ENCODE measurements at regions not wholly inside any gene's neighbourhood (a gene's known extent, or its start where the extent isn't known, plus 50 kb on each side); places are given as distances from the start of the nearest gene placed in this dataset.
"Not testable (repeated sequence)": the region's sequence is repeated elsewhere in the genome, so short reads cannot be mapped to it uniquely, and the experiment has no call there.

DNA sequence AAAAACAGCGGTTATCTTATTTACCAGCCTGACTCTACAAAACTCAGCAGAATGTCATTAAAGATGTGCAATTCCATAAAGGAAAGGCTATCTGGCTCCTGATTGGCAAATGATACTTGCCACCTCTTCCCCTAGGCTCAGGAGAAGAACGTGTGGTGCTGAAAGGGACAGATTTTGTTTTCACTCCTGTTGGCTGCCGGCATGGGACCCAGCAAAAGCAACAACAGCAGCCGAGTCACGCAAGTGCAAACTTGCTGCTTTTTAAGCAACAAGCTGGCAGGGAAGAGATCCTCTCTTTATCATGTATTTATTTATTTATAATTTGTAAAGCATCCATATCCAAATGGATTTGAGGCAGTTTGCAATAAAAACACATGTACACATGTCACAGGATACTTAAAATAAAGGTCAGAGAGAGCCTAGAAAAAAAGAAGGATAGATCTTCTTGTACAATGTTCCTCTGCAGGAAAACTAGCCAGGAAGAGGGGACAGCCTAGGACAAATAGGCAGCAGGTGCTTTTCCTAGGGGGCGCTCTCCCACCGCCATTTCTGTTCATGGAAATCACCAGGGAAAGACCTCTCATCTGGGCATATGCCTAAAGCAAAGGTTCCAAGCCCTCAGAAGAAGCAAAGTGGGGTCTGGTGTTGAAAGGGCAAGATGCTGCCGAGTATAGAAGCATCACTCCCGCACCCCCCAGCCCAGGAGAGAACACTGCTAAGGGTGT is 799.3 kb downstream of the BCL11A start:
- H3K4me3 ChIP-seq (ENCODE audit: low read depth, low read length, poor library complexity, severe bottlenecking) = no peak overlapping the region
- H3K27me3 ChIP-seq (ENCODE audit: insufficient read depth, low read length) = no peaks in the 10 kb centered on the region
- H3K27ac ChIP-seq (ENCODE audit: low read depth, low read length, poor library complexity, severe bottlenecking) = no peak overlapping the region
- TF ChIP-seq, protein P1, sequence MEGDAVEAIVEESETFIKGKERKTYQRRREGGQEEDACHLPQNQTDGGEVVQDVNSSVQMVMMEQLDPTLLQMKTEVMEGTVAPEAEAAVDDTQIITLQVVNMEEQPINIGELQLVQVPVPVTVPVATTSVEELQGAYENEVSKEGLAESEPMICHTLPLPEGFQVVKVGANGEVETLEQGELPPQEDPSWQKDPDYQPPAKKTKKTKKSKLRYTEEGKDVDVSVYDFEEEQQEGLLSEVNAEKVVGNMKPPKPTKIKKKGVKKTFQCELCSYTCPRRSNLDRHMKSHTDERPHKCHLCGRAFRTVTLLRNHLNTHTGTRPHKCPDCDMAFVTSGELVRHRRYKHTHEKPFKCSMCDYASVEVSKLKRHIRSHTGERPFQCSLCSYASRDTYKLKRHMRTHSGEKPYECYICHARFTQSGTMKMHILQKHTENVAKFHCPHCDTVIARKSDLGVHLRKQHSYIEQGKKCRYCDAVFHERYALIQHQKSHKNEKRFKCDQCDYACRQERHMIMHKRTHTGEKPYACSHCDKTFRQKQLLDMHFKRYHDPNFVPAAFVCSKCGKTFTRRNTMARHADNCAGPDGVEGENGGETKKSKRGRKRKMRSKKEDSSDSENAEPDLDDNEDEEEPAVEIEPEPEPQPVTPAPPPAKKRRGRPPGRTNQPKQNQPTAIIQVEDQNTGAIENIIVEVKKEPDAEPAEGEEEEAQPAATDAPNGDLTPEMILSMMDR (IDR thresholded peaks at IDR 0.05; ENCODE audit: low read length) = peak; percentile 45; the same call in 1 of the 2 replicates
- no peak for TF ChIP-seq EZH2 (IDR thresholded peaks at IDR 0.05; ENCODE audit: borderline replicate concordance, low read length)
- no peaks in the 10 kb centered on the region for H3K9me3 ChIP-seq (ENCODE audit: low read length)
- H3K36me3 ChIP-seq (ENCODE audit: insufficient read depth, low read length) = no peaks in the 10 kb centered on the region
- H3K4me2 ChIP-seq (ENCODE audit: low read length) = no peak overlapping the region
- H2AFZ ChIP-seq (ENCODE audit: low read length) = no peak overlapping the region
- no peaks in the 10 kb centered on the region for H3K79me2 ChIP-seq (ENCODE audit: insufficient read depth, low read length)
- no peaks in the 10 kb centered on the region for H3K4me1 ChIP-seq (ENCODE audit: insufficient read depth, low read length, severe bottlenecking)
- no peaks in the 10 kb centered on the region for H3K9me2 ChIP-seq (ENCODE audit: low read depth, low read length)
- no peak overlapping the region for H3K9ac ChIP-seq (ENCODE audit: low read length)
- H4K20me1 ChIP-seq (ENCODE audit: insufficient read depth, low read length) = no peaks in the 10 kb centered on the region
- no peaks in the 10 kb centered on the region for H3F3A ChIP-seq (ENCODE audit: insufficient read depth, low read length)

DNA sequence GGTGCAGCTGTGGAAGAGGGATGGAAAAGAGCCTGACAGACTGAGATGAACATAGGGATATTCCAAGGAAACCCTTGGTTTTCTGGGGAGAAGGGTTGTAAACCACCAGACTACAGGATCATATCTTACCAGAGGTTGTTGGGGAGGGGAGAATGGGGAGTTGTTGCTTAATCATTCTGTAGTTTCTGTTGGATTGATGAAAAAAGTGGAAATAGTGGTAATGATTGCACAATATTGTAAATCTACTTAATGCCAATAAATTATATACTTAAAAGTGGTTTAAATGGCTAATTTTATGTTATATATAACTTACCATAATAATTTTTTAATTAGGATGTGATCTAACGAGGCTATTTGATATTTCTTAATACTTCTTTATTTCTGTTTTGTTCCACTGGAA is 800.9 kb downstream of the BCL11A start:
- Histone ChIP-seq H3K36me3 (ENCODE audit: insufficient read depth, low read length) (no peaks in the 10 kb centered on the region), H3K4me2 (ENCODE audit: low read length) (no peak overlapping the region), H3K9ac (ENCODE audit: low read length) (no peak overlapping the region), H3K9me2 (ENCODE audit: low read depth, low read length) (no peaks in the 10 kb centered on the region), H3K27me3 (ENCODE audit: insufficient read depth, low read length) (no peaks in the 10 kb centered on the region), H3K9me3 (ENCODE audit: low read length) (no peaks in the 10 kb centered on the region), H2AFZ (ENCODE audit: low read length) (no peak overlapping the region), H3F3A (ENCODE audit: insufficient read depth, low read length) (no peaks in the 10 kb centered on the region), H3K4me3 (ENCODE audit: low read depth, low read length, poor library complexity, severe bottlenecking) (no peak overlapping the region), H3K27ac (ENCODE audit: low read depth, low read length, poor library complexity, severe bottlenecking) (no peak overlapping the region), H4K20me1 (ENCODE audit: insufficient read depth, low read length) (no peaks in the 10 kb centered on the region), H3K79me2 (ENCODE audit: insufficient read depth, low read length) (no peaks in the 10 kb centered on the region), H3K4me1 (ENCODE audit: insufficient read depth, low read length, severe bottlenecking) (no peaks in the 10 kb centered on the region)
- TF ChIP-seq EZH2 (IDR thresholded peaks at IDR 0.05; ENCODE audit: borderline replicate concordance, low read length) = no peak
- TF ChIP-seq, protein P1 (IDR thresholded peaks at IDR 0.05; ENCODE audit: low read length) = no peak

DNA sequence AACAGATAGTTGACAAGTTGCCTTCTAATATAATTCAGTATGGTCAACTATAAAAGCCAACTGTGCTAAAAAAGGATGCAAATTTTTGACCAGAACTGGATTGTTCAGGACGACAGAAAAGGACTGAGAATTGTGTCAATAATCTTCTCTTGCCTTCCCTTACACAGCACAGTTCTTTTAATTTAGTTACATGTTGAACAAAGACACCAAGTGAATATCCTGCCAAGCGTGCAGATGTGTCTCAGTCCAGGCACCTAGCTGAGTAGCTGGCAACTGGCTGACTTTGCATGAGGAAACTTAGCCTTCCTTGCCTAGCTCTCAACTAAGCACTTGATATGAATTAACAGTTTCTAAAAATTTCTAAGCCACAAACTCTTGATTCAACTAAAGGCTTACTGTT is 801.4 kb downstream of the BCL11A start:
- H3K9me2 ChIP-seq (ENCODE audit: low read depth, low read length) = no peaks in the 10 kb centered on the region
- H3K9me3 ChIP-seq (ENCODE audit: low read length) = no peaks in the 10 kb centered on the region
- no peaks in the 10 kb centered on the region for H3K27me3 ChIP-seq (ENCODE audit: insufficient read depth, low read length)
- no peaks in the 10 kb centered on the region for H3K36me3 ChIP-seq (ENCODE audit: insufficient read depth, low read length)
- no peak overlapping the region for H3K27ac ChIP-seq (ENCODE audit: low read depth, low read length, poor library complexity, severe bottlenecking)
- no peak overlapping the region for H3K4me3 ChIP-seq (ENCODE audit: low read depth, low read length, poor library complexity, severe bottlenecking)
- TF ChIP-seq, protein P1 (IDR thresholded peaks at IDR 0.05; ENCODE audit: low read length) = no peak
- no peak for TF ChIP-seq EZH2 (IDR thresholded peaks at IDR 0.05; ENCODE audit: borderline replicate concordance, low read length)
- no peaks in the 10 kb centered on the region for H3F3A ChIP-seq (ENCODE audit: insufficient read depth, low read length)
- no peaks in the 10 kb centered on the region for H3K79me2 ChIP-seq (ENCODE audit: insufficient read depth, low read length)
- no peak overlapping the region for H2AFZ ChIP-seq (ENCODE audit: low read length)
- no peaks in the 10 kb centered on the region for H3K4me1 ChIP-seq (ENCODE audit: insufficient read depth, low read length, severe bottlenecking)
- H4K20me1 ChIP-seq (ENCODE audit: insufficient read depth, low read length) = no peaks in the 10 kb centered on the region
- H3K9ac ChIP-seq (ENCODE audit: low read length) = no peak overlapping the region
- no peak overlapping the region for H3K4me2 ChIP-seq (ENCODE audit: low read length)

DNA sequence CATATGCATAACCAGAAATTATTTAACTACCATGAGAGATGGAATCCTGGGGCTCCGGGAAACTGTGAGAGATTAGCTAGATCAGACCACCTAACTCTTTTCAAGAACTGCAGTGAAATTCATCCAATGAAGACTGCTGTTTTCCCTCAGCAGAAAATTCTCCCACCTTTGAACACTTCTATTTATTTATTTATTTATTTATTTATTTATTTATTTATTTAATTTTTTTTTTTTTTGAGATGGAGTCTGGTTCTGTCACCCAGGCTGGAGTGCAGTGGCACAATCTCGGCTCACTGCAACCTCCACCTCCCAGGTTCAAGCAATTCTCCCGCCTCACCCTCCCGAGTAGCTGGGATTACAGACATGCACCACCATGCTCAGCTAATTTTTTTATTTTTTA is 802.2 kb downstream of the BCL11A start:
- not testable (repeated sequence) for H3K27ac ChIP-seq (ENCODE audit: low read depth, low read length, poor library complexity, severe bottlenecking); H3K4me2 ChIP-seq (ENCODE audit: low read length); H3K9me3 ChIP-seq (ENCODE audit: low read length); H3K4me1 ChIP-seq (ENCODE audit: insufficient read depth, low read length, severe bottlenecking); H3K4me3 ChIP-seq (ENCODE audit: low read depth, low read length, poor library complexity, severe bottlenecking); H3F3A ChIP-seq (ENCODE audit: insufficient read depth, low read length); H4K20me1 ChIP-seq (ENCODE audit: insufficient read depth, low read length); H3K27me3 ChIP-seq (ENCODE audit: insufficient read depth, low read length); H3K79me2 ChIP-seq (ENCODE audit: insufficient read depth, low read length); H3K9ac ChIP-seq (ENCODE audit: low read length); H3K36me3 ChIP-seq (ENCODE audit: insufficient read depth, low read length); H2AFZ ChIP-seq (ENCODE audit: low read length); H3K9me2 ChIP-seq (ENCODE audit: low read depth, low read length)

All from OCI-LY1 (cell line).